Eye (tissue), 1 donor: ENCODE measurements at regions not wholly inside any gene's neighbourhood (a gene's known extent, or its start where the extent isn't known, plus 50 kb on each side); places are given as distances from the start of the nearest gene placed in this dataset.

Experiments used
- DNase-seq: peaks from one replicate; pipeline ENCODE4 v3.0.0-alpha.2; 2015

- DNase-seq: no peak
Observed at GRCh38 chr12:85644508-85644907, 191.7 kb downstream of the RASSF9 start.

GRCh38 chr12:85653731-85654455, 182.3 kb downstream of the RASSF9 start:
- no peak for DNase-seq

GRCh38 chr12:85654456-85654840, 181.8 kb downstream of the RASSF9 start:
- DNase-seq: no peak

- DNase-seq: no peak
Observed at GRCh38 chr12:85656561-85656960, 179.6 kb downstream of the RASSF9 start.

GRCh38 chr12:85657251-85657650, 179.0 kb downstream of the RASSF9 start:
- no peak for DNase-seq

GRCh38 chr12:85657836-85658630, 178.2 kb downstream of the RASSF9 start:
- no peak for DNase-seq

- DNase-seq: no peak
Observed at GRCh38 chr12:85659754-85660530, 176.3 kb downstream of the RASSF9 start.

- no peak for DNase-seq
Observed at GRCh38 chr12:85661461-85662206, 174.6 kb downstream of the RASSF9 start.

- DNase-seq: no peak
Observed at GRCh38 chr12:85662207-85662602, 174.0 kb downstream of the RASSF9 start.

GRCh38 chr12:85663631-85664030, 172.6 kb downstream of the RASSF9 start:
- DNase-seq: no peak

GRCh38 chr12:85664429-85664828, 171.8 kb downstream of the RASSF9 start:
- no peak for DNase-seq

GRCh38 chr12:85669911-85670310, 166.3 kb downstream of the RASSF9 start:
- DNase-seq: no peak

GRCh38 chr12:85672436-85672835, 163.8 kb downstream of the RASSF9 start:
- no peak for DNase-seq

GRCh38 chr12:85673921-85674420, 162.2 kb downstream of the RASSF9 start:
- no peak for DNase-seq

- no peak for DNase-seq
Observed at GRCh38 chr12:85676816-85677749, 159.1 kb downstream of the RASSF9 start.

GRCh38 chr12:85679296-85679695, 156.9 kb downstream of the RASSF9 start:
- no peak for DNase-seq

GRCh38 chr12:85680881-85681280, 155.3 kb downstream of the RASSF9 start:
- DNase-seq: no peak

- no peak for DNase-seq
Observed at GRCh38 chr12:85681333-85681732, 154.9 kb downstream of the RASSF9 start.

- DNase-seq: no peak
Observed at GRCh38 chr12:85683051-85683450, 153.2 kb downstream of the RASSF9 start.

GRCh38 chr12:85688837-85689236, 147.4 kb downstream of the RASSF9 start:
- no peak for DNase-seq

GRCh38 chr12:85690146-85690545, 146.1 kb downstream of the RASSF9 start:
- no peak for DNase-seq
